Right cardiac atrium (tissue), 5 donors: ENCODE measurements at regions not wholly inside any gene's neighbourhood (a gene's known extent, or its start where the extent isn't known, plus 50 kb on each side); places are given as distances from the start of the nearest gene placed in this dataset.

ENCODE experiments used
- ATAC-seq, 2 donors: fragments of 200-7000 bp; cut with Tn5 transposase; one replicate each; pipeline versions ENCODE4 v1.8.0 to v1.9.1; 2020; ENCODE audit warnings: moderate library complexity in 2 of 2, mild to moderate bottlenecking in 1 of 2
- DNase-seq, 3 donors: peaks; one replicate each; pipeline ENCODE4 v3.0.0-alpha.2; 2020
- H3K27ac ChIP-seq: one replicate; pipeline ENCODE4 v1.5.1; 2013; ENCODE audit warnings: mild to moderate bottlenecking, low read length, control low read depth, moderate library complexity
- H3K27me3 ChIP-seq: one replicate; pipeline ENCODE4 v1.6.1; 2013; ENCODE audit not compliant: control insufficient read depth, insufficient read depth
- H3K4me1 ChIP-seq: one replicate; pipeline ENCODE4 v1.6.1; 2013; ENCODE audit warnings: low read length; ENCODE audit not compliant: control insufficient read depth, insufficient read depth
- H3K4me3 ChIP-seq: one replicate; pipeline ENCODE4 v1.5.1; 2013; ENCODE audit warnings: low read length, control low read depth
- H3K9me3 ChIP-seq: one replicate; pipeline ENCODE4 v1.6.1; 2013; ENCODE audit warnings: low read length; ENCODE audit not compliant: control insufficient read depth
- WGBS: extraction: QIAGEN DNeasy Blood & Tissue Kit; methylation state at CpG from one replicate; pipeline ENCODE4 v1.1.7; 2013; 5-methylcytosine and 5-hydroxymethylcytosine counted together
- intact Hi-C, 4 donors: fragments of 100-400 bp; cut with DNase I; formaldehyde crosslinking; loops; one replicate each; pipeline versions ENCODE4 v1.11.0 to v1.14.0; 2022 to 2023
- donor health status: healthy with polysubstance abuse.
- donor health status: DM: no; HTN: yes; CAD: no.
- donor health status: DM: no; HTN: no; CAD: no.
- donor health status: DM: no; HTN: yes; CAD: no; lungs with severe emphysema.
- donor health status: DM: yes; HTN: yes; CAD: no.

- intact Hi-C loops = no loop called here
- Histone ChIP-seq H3K27ac (no peak overlapping the region), H3K4me3 (no peak overlapping the region), H3K4me1 (no peaks in the 10 kb centered on the region), H3K27me3 (no peaks in the 10 kb centered on the region), H3K9me3 (no peaks in the 10 kb centered on the region)
- DNase-seq (peak in 1 of 3 donors; percentile 30), ATAC-seq (no peak)
- WGBS = 76% methylated on average over 17 of the region's 17 CpGs
Measured at GRCh38 chr17:77304051-77304745, 163.4 kb downstream of the SEC14L1 start.

DNA sequence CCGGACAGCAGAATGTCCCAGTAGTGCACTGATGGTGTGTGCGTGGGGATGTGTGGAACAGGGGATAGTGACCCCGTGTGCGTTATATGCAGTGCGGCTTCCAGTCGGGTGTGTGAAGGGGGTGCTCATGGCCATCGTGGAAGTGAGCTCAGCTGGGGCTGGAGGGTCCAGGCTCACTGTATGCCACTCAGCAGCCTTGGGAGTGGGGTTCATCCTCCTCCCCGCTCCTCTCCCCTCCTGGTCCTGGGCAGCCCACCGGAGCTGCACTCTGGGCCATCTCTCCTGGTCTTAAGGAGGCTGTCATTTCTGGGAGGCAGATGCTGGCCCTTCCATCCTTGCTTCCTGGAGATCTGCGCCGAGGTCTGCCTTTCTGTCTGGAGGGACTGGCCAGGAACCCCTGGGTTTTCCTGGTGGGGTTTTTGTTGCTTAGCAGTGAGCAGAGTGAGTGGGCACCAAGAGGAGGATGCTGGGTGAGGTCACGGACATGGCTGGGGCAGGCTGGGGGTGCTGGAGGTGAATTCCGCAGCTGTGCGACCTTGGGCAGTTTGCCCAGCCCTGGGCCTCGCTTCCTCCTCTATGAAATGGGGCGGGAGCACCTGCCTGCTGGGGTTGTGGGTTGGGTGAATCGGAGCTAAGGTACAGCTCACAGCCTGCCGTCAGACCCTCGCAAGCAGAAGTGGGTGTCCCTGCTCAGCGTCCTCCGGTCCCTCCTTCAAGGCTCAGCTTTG is 164.1 kb downstream of the SEC14L1 start:
- no peak overlapping the region for H3K27ac ChIP-seq
- DNase-seq (peak in 1 of 3 donors; percentile 40), ATAC-seq (no peak)
- no peaks in the 10 kb centered on the region for H3K9me3 ChIP-seq
- no peaks in the 10 kb centered on the region for H3K27me3 ChIP-seq
- intact Hi-C loops = no loop called here
- WGBS = 72% methylated on average over 21 of the region's 21 CpGs
- no peak overlapping the region for H3K4me3 ChIP-seq
- no peaks in the 10 kb centered on the region for H3K4me1 ChIP-seq

GRCh38 chr17:77306048-77306789 is 165.4 kb downstream of the SEC14L1 start:
- intact Hi-C loops = no loop called here
- Histone ChIP-seq H3K4me1 (no peaks in the 10 kb centered on the region), H3K27me3 (no peaks in the 10 kb centered on the region), H3K27ac (no peak overlapping the region), H3K9me3 (no peaks in the 10 kb centered on the region), H3K4me3 (no peak overlapping the region)
- DNase-seq = peak in 1 of 3 donors; percentile 37
- ATAC-seq = no peak
- 91% methylated on average over 13 of the region's 13 CpGs for WGBS

GRCh38 chr17:77306790-77307478 is 166.2 kb downstream of the SEC14L1 start:
- no peak for ATAC-seq
- no peak overlapping the region for H3K27ac ChIP-seq

DNA sequence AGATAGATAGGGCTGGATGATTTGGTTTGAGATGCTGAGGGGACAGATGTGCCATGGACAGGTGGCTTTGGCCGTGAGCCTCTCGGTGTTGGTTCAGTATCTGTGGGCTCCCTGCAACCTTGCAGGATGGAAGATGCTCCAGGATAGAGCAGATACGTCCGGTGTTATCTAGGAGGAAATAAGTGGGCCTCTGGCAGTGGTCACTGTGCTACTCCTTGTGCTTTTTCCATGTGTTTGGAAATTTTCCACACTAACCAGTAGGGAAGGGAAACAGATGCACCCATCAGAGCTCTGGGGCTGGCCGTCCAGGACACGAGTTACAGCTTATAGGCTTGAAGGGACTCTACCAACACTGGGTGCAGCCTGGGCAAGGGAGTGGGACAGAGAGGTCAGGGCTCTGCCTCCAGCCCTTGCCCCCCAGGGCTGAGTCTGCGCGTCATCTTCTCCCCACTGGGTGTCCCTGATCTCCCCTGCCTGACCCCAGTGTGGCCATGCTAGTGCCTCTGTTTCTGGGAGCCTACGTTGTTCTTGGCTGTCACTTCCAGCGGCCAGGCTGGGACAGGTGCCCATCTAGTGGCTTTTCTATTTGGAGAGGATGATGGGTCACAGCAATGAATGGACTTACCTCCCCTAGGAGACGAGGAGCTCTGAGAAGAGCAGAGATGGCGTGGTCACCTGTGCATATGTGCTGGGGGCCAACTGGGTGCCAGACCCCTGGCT is 166.9 kb downstream of the SEC14L1 start:
- no peaks in the 10 kb centered on the region for H3K9me3 ChIP-seq
- WGBS = 56% methylated on average over 12 of the region's 12 CpGs
- H3K4me1 ChIP-seq = no peaks in the 10 kb centered on the region
- peak in 1 of 2 donors; percentile 24 for ATAC-seq
- peak in 1 of 3 donors; percentile 47 for DNase-seq
- H3K27ac ChIP-seq = no peak overlapping the region
- intact Hi-C loops = no loop called here
- no peaks in the 10 kb centered on the region for H3K27me3 ChIP-seq
- no peak overlapping the region for H3K4me3 ChIP-seq

More at GRCh38 chr17:77306790-77307478, 166.2 kb downstream of the SEC14L1 start:
- WGBS = 83% methylated on average over 18 of the region's 18 CpGs
- intact Hi-C loops = no loop called here
- no peaks in the 10 kb centered on the region for H3K4me1 ChIP-seq
- no peaks in the 10 kb centered on the region for H3K9me3 ChIP-seq
- H3K4me3 ChIP-seq = no peak overlapping the region
- no peaks in the 10 kb centered on the region for H3K27me3 ChIP-seq
- DNase-seq = no peak

DNA sequence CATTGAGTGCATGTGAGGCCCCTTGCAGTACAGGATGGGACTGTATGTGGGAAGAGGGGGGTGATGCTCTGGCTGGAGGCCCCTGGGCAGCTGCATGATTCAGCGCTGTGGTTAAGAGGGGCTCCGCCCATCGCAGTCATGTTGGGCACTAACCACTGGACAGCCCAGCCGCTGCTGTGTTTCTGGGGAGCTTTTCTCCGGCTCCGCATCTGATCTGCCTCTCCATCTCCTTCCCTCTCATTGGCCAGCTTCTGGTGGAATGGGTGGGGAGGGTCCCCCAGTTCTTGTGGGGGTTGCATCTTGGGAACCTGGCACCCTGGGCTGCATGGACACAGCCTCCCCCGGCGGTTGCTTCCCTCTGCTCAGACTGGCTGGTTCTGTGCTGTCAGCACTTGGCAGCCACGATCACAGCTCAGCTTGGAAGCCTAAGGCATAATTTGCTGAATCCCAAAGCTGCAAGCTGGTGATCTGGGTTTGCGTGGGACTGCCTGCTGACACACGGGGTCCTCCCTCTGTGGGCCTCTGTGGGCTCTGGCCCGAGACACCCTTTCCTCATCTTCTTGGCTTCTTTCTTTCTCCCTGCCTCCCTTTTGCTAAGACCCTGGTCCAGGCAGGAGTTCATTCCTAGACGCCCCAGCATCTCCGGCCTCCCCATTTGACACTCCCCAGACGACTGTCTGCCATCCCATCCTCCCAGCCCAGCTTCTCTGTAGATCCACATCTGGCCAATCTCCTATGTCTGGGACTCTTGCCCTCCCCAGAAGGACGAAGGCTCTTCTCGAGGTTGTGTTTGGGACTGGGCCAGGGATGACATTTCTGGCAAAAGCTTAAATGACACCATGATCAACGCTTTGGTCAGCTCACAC is 168.3 kb downstream of the SEC14L1 start:
- intact Hi-C loops = no loop called here
- Histone ChIP-seq H3K4me3 (no peak overlapping the region), H3K27ac (no peak overlapping the region), H3K9me3 (no peaks in the 10 kb centered on the region), H3K27me3 (no peaks in the 10 kb centered on the region), H3K4me1 (no peaks in the 10 kb centered on the region)
- DNase-seq (peak; percentile 51 to 78 (median 74)), ATAC-seq (no peak)
- WGBS = 48% methylated on average over 18 of the region's 18 CpGs

- no peak overlapping the region for H3K27ac ChIP-seq
- intact Hi-C loops = no loop called here
- no peaks in the 10 kb centered on the region for H3K9me3 ChIP-seq
- H3K4me3 ChIP-seq = no peak overlapping the region
- H3K27me3 ChIP-seq = no peaks in the 10 kb centered on the region
- ATAC-seq (no peak), DNase-seq (peak in 1 of 3 donors; percentile 36)
- no peaks in the 10 kb centered on the region for H3K4me1 ChIP-seq
- WGBS = 92% methylated on average over 19 of the region's 19 CpGs
Measured at GRCh38 chr17:77310336-77310735, 169.6 kb downstream of the SEC14L1 start.

DNA sequence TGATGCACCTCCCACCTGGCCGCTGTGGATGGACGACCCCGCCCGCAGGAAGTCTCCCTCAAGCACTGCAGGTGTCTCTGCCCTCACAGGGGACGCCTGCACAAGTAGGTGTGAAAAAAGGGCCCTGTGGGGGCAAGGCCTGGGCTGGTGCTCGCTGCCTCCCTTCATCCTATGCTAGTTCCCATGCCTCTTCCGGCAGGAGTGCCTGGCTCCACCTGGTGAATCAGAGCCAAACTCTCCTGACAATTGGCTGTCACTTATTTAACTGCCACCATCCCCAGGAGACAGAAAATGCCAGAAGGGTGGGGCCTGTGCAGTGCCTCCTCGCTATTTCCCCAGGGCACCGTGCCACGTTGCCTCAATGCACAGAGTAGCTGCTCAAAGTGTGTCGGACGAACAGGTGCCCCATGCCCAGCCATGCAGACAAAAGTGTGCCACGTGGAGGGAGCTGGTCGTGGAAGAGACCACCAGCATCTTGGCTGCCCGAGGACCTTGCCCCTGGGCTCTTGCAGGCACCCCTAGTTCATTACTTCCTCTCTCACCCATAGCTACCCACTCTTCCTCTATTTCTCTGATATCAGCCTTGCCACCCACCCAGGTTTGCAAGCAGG is 170.7 kb downstream of the SEC14L1 start:
- intact Hi-C loops = no loop called here
- H3K27ac ChIP-seq = no peak overlapping the region
- H3K4me3 ChIP-seq = no peak overlapping the region
- ATAC-seq (no peak), DNase-seq (peak in 1 of 3 donors; percentile 49)
- H3K9me3 ChIP-seq = no peaks in the 10 kb centered on the region
- WGBS = 84% methylated on average over 15 of the region's 15 CpGs
- no peaks in the 10 kb centered on the region for H3K27me3 ChIP-seq
- no peaks in the 10 kb centered on the region for H3K4me1 ChIP-seq

- no peak overlapping the region for H3K27ac ChIP-seq
- intact Hi-C loops = no loop called here
- ATAC-seq = no peak
Measured at GRCh38 chr17:77312061-77312701, 171.4 kb downstream of the SEC14L1 start.

More at GRCh38 chr17:77312061-77312701, 171.4 kb downstream of the SEC14L1 start:
- 76% methylated on average over 18 of the region's 18 CpGs for WGBS
- Histone ChIP-seq H3K4me3 (no peak overlapping the region), H3K9me3 (no peaks in the 10 kb centered on the region), H3K4me1 (no peaks in the 10 kb centered on the region), H3K27me3 (no peaks in the 10 kb centered on the region)
- DNase-seq = peak in 1 of 3 donors; percentile 46
